Thoracic aorta (tissue), 2 donors: ENCODE measurements at regions not wholly inside any gene's neighbourhood (a gene's known extent, or its start where the extent isn't known, plus 50 kb on each side); places are given as distances from the start of the nearest gene placed in this dataset.

Source experiments
- ATAC-seq: fragments of 150-250 bp; one replicate; pipeline ENCODE4 v1.8.0; 2017; ENCODE audit warnings: low read depth; ENCODE audit not compliant: insufficient number of reproducible peaks, low FRiP score
- DNase-seq: peaks from one replicate; pipeline ENCODE4 v3.0.0-alpha.2; 2020; ENCODE audit warnings: low spot score
- H3K27ac ChIP-seq, 2 donors: fragments of 200-600 bp; sonication (generic); 1 replicate in 1 of 2; 2 replicates in 1 of 2; pipeline ENCODE4 v1.5.1; 2016; ENCODE audit warnings: mild to moderate bottlenecking in 2 of 2, moderate library complexity in 2 of 2
- H3K27me3 ChIP-seq: fragments of 200-600 bp; sonication (generic); replicated peaks from 2 replicates; pipeline ENCODE4 v1.6.0; 2016; ENCODE audit warnings: mild to moderate bottlenecking; ENCODE audit not compliant: insufficient read depth
- H3K36me3 ChIP-seq: fragments of 200-600 bp; sonication (generic); one replicate; pipeline ENCODE4 v1.5.1; 2016
- H3K4me1 ChIP-seq, 2 donors: fragments of 200-600 bp; sonication (generic); 1 replicate in 1 of 2; 2 replicates in 1 of 2; pipeline versions ENCODE4 v1.5.1 to v1.6.0; 2016; ENCODE audit warnings: low read depth in 2 of 2, mild to moderate bottlenecking in 1 of 2; ENCODE audit not compliant: control insufficient read depth in 1 of 2
- H3K4me3 ChIP-seq: fragments of 200-600 bp; sonication (generic); 2 replicates; pipeline ENCODE4 v1.5.1; 2016; ENCODE audit warnings: mild to moderate bottlenecking
- H3K9me3 ChIP-seq: fragments of 200-600 bp; sonication (generic); 2 replicates; pipeline ENCODE4 v1.5.1; 2016
- CTCF ChIP-seq: fragments of 200-600 bp; sonication (generic); IDR thresholded peaks from one replicate; pipeline ENCODE4 v1.5.1; 2019; ENCODE audit warnings: antibody characterized with exemption

- ATAC-seq, result no peak
- Histone ChIP-seq H3K36me3 (no peaks in the 10 kb centered on the region), H3K27me3 (no peaks in the 10 kb centered on the region), H3K27ac (no peak overlapping the region), H3K4me3 (no peak overlapping the region), H3K9me3 (no peaks in the 10 kb centered on the region), H3K4me1 (no peaks in the 10 kb centered on the region)
- no peak for TF ChIP-seq CTCF
- DNase-seq, result no peak
Measured at GRCh38 chr4:4608214-4608537, 66.3 kb upstream of the STX18 start.

GRCh38 chr4:4607336-4608213, 65.7 kb upstream of the STX18 start:
- DNase-seq, result no peak
- no peaks in the 10 kb centered on the region for H3K36me3 ChIP-seq
- H3K4me1 ChIP-seq, result no peaks in the 10 kb centered on the region
- H3K27me3 ChIP-seq, result no peaks in the 10 kb centered on the region
- H3K27ac ChIP-seq, result no peak overlapping the region
- TF ChIP-seq CTCF, result no peak
- H3K4me3 ChIP-seq, result no peak overlapping the region
- no peaks in the 10 kb centered on the region for H3K9me3 ChIP-seq
- ATAC-seq, result no peak

GRCh38 chr4:4606321-4606720, 64.5 kb upstream of the STX18 start:
- DNase-seq (no peak), ATAC-seq (no peak)
- TF ChIP-seq CTCF, result no peak
- Histone ChIP-seq H3K9me3 (no peaks in the 10 kb centered on the region), H3K4me1 (no peaks in the 10 kb centered on the region), H3K4me3 (no peak overlapping the region), H3K27ac (no peak overlapping the region), H3K36me3 (no peaks in the 10 kb centered on the region), H3K27me3 (no peaks in the 10 kb centered on the region)

GRCh38 chr4:4605849-4606248, 64.0 kb upstream of the STX18 start:
- H3K9me3 ChIP-seq, result no peaks in the 10 kb centered on the region
- no peak for DNase-seq
- H3K27ac ChIP-seq, result no peak overlapping the region
- TF ChIP-seq CTCF, result no peak
- H3K4me1 ChIP-seq, result no peaks in the 10 kb centered on the region
- H3K27me3 ChIP-seq, result no peaks in the 10 kb centered on the region
- ATAC-seq, result no peak
- H3K4me3 ChIP-seq, result no peak overlapping the region
- H3K36me3 ChIP-seq, result no peaks in the 10 kb centered on the region

GRCh38 chr4:4603592-4603991, 61.7 kb upstream of the STX18 start:
- no peak for ATAC-seq

More at GRCh38 chr4:4603592-4603991, 61.7 kb upstream of the STX18 start:
- Histone ChIP-seq H3K27ac (no peak overlapping the region), H3K36me3 (no peaks in the 10 kb centered on the region), H3K27me3 (no peaks in the 10 kb centered on the region), H3K9me3 (no peaks in the 10 kb centered on the region), H3K4me1 (no peaks in the 10 kb centered on the region), H3K4me3 (no peak overlapping the region)
- no peak for DNase-seq
- no peak for TF ChIP-seq CTCF
